GM12801 (cell line): ENCODE measurements at regions not wholly inside any gene's neighbourhood (a gene's known extent, or its start where the extent isn't known, plus 50 kb on each side); places are given as distances from the start of the nearest gene placed in this dataset.

Experiments used
- CTCF ChIP-seq: IDR thresholded peaks from one replicate; pipeline ENCODE4 v1.5.1; 2011; ENCODE audit warnings: control low read depth; ENCODE audit not compliant: insufficient read length; ENCODE audit errors: extremely low read depth

GRCh38 chr13:99746637-99747402 lies 224.7 kb downstream of the ZIC5 start:
- no peak for TF ChIP-seq CTCF

GRCh38 chr13:99743094-99743493 lies 228.5 kb downstream of the ZIC5 start:
- TF ChIP-seq CTCF: no peak

- TF ChIP-seq CTCF: no peak
Measured at GRCh38 chr13:99741960-99742359, 229.6 kb downstream of the ZIC5 start.

- no peak for TF ChIP-seq CTCF
Measured at GRCh38 chr13:99740251-99740979, 231.2 kb downstream of the ZIC5 start.

- no peak for TF ChIP-seq CTCF
Measured at GRCh38 chr13:99738626-99739025, 232.9 kb downstream of the ZIC5 start.

GRCh38 chr13:99737481-99738245 lies 233.9 kb downstream of the ZIC5 start:
- TF ChIP-seq CTCF: no peak

- TF ChIP-seq CTCF: no peak
Measured at GRCh38 chr13:99736541-99736940, 235.0 kb downstream of the ZIC5 start.
